ENCODE measurements at regions not wholly inside any gene's neighbourhood (a gene's known extent, or its start where the extent isn't known, plus 50 kb on each side); places are given as distances from the start of the nearest gene placed in this dataset.

GRCh38 chr12:115763376-115763775 lies 514.1 kb downstream of the MED13L start:
- DNase-seq (ENCODE audit: extremely low spot score): no peak
- ChIA-PET POLR2A (no interaction called here), CTCF (no interaction called here)
- TF ChIP-seq FOXK2 (IDR thresholded peaks at IDR 0.05) (no peak), ELF4 (IDR thresholded peaks at IDR 0.05) (no peak), NFRKB (IDR thresholded peaks at IDR 0.05) (no peak), BHLHE40 (IDR thresholded peaks at IDR 0.05; ENCODE audit: borderline replicate concordance) (no peak), SP1 (IDR thresholded peaks at IDR 0.05) (no peak)

- ChIA-PET POLR2A (no interaction called here), CTCF (no interaction called here)
- no peak for TF ChIP-seq ELF4 (IDR thresholded peaks at IDR 0.05)
- TF ChIP-seq FOXA1 (IDR thresholded peaks at IDR 0.05): no peak
- TF ChIP-seq, protein P1, sequence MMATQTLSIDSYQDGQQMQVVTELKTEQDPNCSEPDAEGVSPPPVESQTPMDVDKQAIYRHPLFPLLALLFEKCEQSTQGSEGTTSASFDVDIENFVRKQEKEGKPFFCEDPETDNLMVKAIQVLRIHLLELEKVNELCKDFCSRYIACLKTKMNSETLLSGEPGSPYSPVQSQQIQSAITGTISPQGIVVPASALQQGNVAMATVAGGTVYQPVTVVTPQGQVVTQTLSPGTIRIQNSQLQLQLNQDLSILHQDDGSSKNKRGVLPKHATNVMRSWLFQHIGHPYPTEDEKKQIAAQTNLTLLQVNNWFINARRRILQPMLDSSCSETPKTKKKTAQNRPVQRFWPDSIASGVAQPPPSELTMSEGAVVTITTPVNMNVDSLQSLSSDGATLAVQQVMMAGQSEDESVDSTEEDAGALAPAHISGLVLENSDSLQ (IDR thresholded peaks at IDR 0.05): no peak
- TF ChIP-seq SP1 (IDR thresholded peaks at IDR 0.05): no peak
- TF ChIP-seq SUZ12 (IDR thresholded peaks at IDR 0.05): no peak
- no peak for TF ChIP-seq NFRKB (IDR thresholded peaks at IDR 0.05)
- no peak for TF ChIP-seq TARDBP (IDR thresholded peaks at IDR 0.05)
- TF ChIP-seq ZNF384 (IDR thresholded peaks at IDR 0.05): no peak
- TF ChIP-seq HDGF (IDR thresholded peaks at IDR 0.05; ENCODE audit: borderline replicate concordance): no peak
- TF ChIP-seq FOXM1 (IDR thresholded peaks at IDR 0.05; ENCODE audit: borderline replicate concordance): no peak
- no peak for TF ChIP-seq L3MBTL2 (conservative IDR thresholded peaks at IDR 0.05)
- no peak for TF ChIP-seq LEF1 (IDR thresholded peaks at IDR 0.05; ENCODE audit: borderline replicate concordance)
- TF ChIP-seq FOXK2 (IDR thresholded peaks at IDR 0.05): no peak
- TF ChIP-seq ARNT (IDR thresholded peaks at IDR 0.05): no peak
- no peak for TF ChIP-seq CTBP1 (IDR thresholded peaks at IDR 0.05; ENCODE audit: borderline replicate concordance)
- no peak for TF ChIP-seq BHLHE40 (IDR thresholded peaks at IDR 0.05; ENCODE audit: borderline replicate concordance)
- DNase-seq (ENCODE audit: extremely low spot score): no peak
Measured at GRCh38 chr12:115762936-115763335, 514.6 kb downstream of the MED13L start.

- CTCF ChIA-PET: interaction anchor here (0.6 kb wide), 1 partner anchor 1198 kb away, joined by 3 read pairs; no protein-coding TSS in a partner anchor
- TF ChIP-seq FOXK2 (IDR thresholded peaks at IDR 0.05) (no peak), NFRKB (IDR thresholded peaks at IDR 0.05) (no peak), LEF1 (IDR thresholded peaks at IDR 0.05; ENCODE audit: borderline replicate concordance) (no peak), SP1 (IDR thresholded peaks at IDR 0.05) (no peak), HDGF (IDR thresholded peaks at IDR 0.05; ENCODE audit: borderline replicate concordance) (no peak), TARDBP (IDR thresholded peaks at IDR 0.05) (no peak), ELF4 (IDR thresholded peaks at IDR 0.05) (no peak), CTBP1 (IDR thresholded peaks at IDR 0.05; ENCODE audit: borderline replicate concordance) (no peak)
- no peak for DNase-seq (ENCODE audit: extremely low spot score)
- POLR2A ChIA-PET: no interaction called here
Measured at GRCh38 chr12:115761784-115762183, 515.7 kb downstream of the MED13L start.

DNA sequence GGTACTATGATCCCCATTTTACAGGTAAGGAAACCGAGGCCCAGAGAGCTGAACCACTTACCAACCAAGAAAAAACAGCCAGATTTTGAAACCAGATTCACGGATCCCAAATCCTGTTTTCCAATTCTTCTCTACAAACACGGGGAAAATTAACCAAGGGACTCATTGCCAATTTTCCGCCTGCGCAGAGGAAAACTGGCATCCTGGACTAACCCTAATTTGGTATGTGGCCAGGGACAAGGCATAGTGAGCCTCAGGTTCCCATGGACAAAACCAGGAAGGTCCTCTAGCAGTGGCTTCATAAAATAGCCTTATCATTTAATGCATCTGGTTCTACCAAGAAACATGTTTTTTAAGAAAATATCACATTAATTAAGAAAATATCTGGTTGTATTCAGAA lies 517.3 kb downstream of the MED13L start:
- POLR2A ChIA-PET: interaction anchor here (0.6 kb wide), 1 partner anchor 527 kb away, joined by 3 read pairs; no protein-coding TSS in a partner anchor
- DNase-seq (ENCODE audit: extremely low spot score): no peak
- CTCF ChIA-PET: no interaction called here
- TF ChIP-seq ELF4 (IDR thresholded peaks at IDR 0.05) (no peak), SP1 (IDR thresholded peaks at IDR 0.05) (no peak), SUZ12 (IDR thresholded peaks at IDR 0.05) (no peak), CTBP1 (IDR thresholded peaks at IDR 0.05; ENCODE audit: borderline replicate concordance) (no peak), NFRKB (IDR thresholded peaks at IDR 0.05) (no peak), LEF1 (IDR thresholded peaks at IDR 0.05; ENCODE audit: borderline replicate concordance) (no peak), ZNF384 (IDR thresholded peaks at IDR 0.05) (no peak)
- TF ChIP-seq, protein P1 (IDR thresholded peaks at IDR 0.05): no peak

DNA sequence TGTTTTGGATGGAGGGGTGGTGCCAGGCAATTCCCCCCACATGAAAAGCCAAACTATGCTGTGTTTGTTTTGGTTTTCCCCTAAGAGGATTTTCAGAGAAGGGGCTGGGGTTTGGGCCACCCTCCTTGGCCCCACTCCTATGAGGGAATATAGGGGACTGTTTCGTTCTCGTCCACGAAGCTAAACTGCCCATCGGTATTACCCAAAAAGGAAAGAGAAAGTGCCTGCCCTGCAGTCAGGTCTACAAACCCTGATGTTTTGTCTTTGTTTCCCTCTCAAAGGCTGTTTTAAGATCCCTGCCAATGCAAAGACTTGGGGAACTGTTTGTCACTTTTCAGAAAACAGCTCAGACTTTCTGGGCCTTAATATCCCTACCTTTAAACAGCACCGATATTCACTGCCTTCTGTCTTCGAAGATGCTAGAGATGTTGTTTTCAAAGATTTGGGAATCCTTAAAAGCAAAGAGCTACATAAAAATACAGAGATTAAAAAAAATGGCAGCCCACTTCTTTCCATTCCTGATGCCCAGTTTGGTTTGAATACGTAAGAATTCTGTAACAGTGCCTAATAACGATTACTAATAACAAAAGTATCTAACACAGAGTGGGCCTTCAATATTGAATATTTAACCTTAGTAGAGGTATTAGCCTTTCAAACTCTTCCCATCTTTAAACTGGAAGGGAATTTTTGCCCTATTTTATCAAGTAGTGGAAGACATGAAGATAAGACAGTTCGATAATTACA lies 518.4 kb downstream of the MED13L start:
- ChIA-PET POLR2A (no interaction called here), CTCF (no interaction called here)
- TF ChIP-seq SP1 (IDR thresholded peaks at IDR 0.05) (no peak), SUZ12 (IDR thresholded peaks at IDR 0.05) (no peak), FOXA1 (IDR thresholded peaks at IDR 0.05) (no peak), ZNF384 (IDR thresholded peaks at IDR 0.05) (no peak), ARNT (IDR thresholded peaks at IDR 0.05) (no peak), TARDBP (IDR thresholded peaks at IDR 0.05) (no peak), L3MBTL2 (conservative IDR thresholded peaks at IDR 0.05) (no peak), FOXM1 (IDR thresholded peaks at IDR 0.05; ENCODE audit: borderline replicate concordance) (no peak), LEF1 (IDR thresholded peaks at IDR 0.05; ENCODE audit: borderline replicate concordance) (no peak)
- TF ChIP-seq, protein P1 (IDR thresholded peaks at IDR 0.05): no peak
- DNase-seq (ENCODE audit: extremely low spot score): no peak

DNA sequence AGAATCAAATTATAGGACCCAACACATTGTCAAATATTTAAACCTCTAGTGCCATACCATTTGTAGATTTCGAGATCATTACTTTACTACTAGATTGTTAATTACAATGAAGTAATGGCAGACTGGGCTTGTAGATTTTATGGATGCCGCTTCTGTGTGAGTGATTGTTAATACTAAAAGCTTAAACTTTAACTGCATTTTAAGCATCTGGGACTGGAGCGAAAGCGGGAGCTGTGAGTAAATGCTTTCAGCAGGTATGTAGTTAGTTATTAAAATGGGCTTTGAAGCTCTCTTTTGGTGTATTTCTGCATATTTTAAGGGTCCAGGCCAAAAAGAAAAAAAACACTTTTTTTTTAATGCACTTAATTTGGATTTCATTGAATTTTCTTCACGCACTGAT lies 519.3 kb downstream of the MED13L start:
- TF ChIP-seq BHLHE40 (IDR thresholded peaks at IDR 0.05; ENCODE audit: borderline replicate concordance) (no peak), ZNF384 (IDR thresholded peaks at IDR 0.05) (no peak), LEF1 (IDR thresholded peaks at IDR 0.05; ENCODE audit: borderline replicate concordance) (no peak), ARNT (IDR thresholded peaks at IDR 0.05) (no peak), FOXK2 (IDR thresholded peaks at IDR 0.05) (no peak), TARDBP (IDR thresholded peaks at IDR 0.05) (no peak), HDGF (IDR thresholded peaks at IDR 0.05; ENCODE audit: borderline replicate concordance) (no peak), NFRKB (IDR thresholded peaks at IDR 0.05) (no peak), FOXA1 (IDR thresholded peaks at IDR 0.05) (no peak), L3MBTL2 (conservative IDR thresholded peaks at IDR 0.05) (no peak), ELF4 (IDR thresholded peaks at IDR 0.05) (no peak), FOXM1 (IDR thresholded peaks at IDR 0.05; ENCODE audit: borderline replicate concordance) (no peak), SUZ12 (IDR thresholded peaks at IDR 0.05) (no peak), CTBP1 (IDR thresholded peaks at IDR 0.05; ENCODE audit: borderline replicate concordance) (no peak), SP1 (IDR thresholded peaks at IDR 0.05) (no peak)
- TF ChIP-seq, protein P1 (IDR thresholded peaks at IDR 0.05): no peak
- ChIA-PET POLR2A (no interaction called here), CTCF (interaction anchor here (1.1 kb wide), 1 partner anchor 13 kb away, joined by 3 read pairs; no protein-coding TSS in a partner anchor)
- no peak for DNase-seq (ENCODE audit: extremely low spot score)
